ENCODE measurements at regions not wholly inside any gene's neighbourhood (a gene's known extent, or its start where the extent isn't known, plus 50 kb on each side); places are given as distances from the start of the nearest gene placed in this dataset.
A peak's percentile ranks its signal among the peaks of the same experiment; 100 is the strongest.
"Not testable (repeated sequence)": the region's sequence is repeated elsewhere in the genome, so short reads cannot be mapped to it uniquely, and the experiment has no call there.

- DNase-seq (ENCODE audit: low spot score): not testable (repeated sequence)
Measured at GRCh38 chr2:8254214-8254613, 427.6 kb upstream of the ID2 start.

GRCh38 chr2:8254791-8255447 lies 426.9 kb upstream of the ID2 start:
- DNase-seq (ENCODE audit: low spot score): no peak

DNA sequence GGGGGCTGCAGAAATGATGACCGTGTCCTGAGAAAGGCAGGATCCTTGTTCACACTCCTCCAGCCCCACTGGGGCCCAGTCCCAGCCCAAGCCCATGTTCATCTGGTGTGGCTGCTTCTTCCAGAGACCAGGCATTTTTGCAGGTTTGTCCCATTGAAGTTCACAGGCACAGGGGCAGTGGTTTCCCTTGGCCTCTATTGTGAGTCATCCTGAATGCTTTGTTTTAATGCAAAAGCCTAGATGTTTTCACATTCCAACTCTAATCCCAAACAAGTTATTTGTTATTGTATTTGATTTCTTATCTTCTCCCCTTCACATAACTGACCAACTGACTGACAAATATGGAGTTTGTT lies 426.4 kb upstream of the ID2 start:
- peak; percentile 12 for DNase-seq (ENCODE audit: low spot score)

- no peak for DNase-seq (ENCODE audit: low spot score)
Measured at GRCh38 chr2:8256905-8257304, 425.0 kb upstream of the ID2 start.

DNA sequence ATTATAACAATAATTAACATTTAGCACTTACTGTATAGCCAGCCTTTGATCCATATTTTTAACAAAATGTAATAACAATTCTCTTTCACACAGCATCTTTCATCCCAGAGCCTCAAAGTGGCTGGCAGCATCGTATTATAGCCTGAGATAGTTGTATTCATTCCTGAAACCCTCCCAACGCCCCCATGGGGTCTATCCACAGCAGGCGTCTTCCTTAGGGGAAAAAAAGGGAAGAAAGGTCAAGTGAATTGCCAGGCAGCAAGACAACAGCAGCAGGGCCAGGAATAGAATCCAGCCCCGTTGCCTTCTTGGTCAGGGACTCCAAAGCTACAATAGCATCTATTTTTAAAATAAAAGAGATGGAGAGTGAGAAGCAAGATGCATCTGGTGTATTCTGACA lies 424.4 kb upstream of the ID2 start:
- no peak for DNase-seq (ENCODE audit: low spot score)

DNA sequence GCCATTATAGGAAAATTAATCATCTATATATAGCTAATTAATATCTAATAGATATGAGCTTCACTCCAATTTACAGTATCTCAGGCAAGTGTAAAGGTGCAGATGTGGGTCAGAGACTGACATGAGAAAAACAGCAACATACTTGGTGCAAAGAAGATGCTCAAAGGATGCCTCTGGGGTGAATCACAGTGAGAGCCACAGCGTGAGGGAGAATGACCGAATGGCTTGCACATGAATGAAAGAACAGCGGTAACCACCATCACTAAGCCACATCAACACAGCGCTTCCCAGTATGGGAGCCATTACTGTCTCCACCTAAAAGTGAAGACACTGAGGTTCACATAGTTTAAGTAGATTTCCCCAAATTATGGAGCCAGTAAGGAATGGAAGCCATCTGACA lies 423.4 kb upstream of the ID2 start:
- DNase-seq (ENCODE audit: low spot score): peak; percentile 10

DNA sequence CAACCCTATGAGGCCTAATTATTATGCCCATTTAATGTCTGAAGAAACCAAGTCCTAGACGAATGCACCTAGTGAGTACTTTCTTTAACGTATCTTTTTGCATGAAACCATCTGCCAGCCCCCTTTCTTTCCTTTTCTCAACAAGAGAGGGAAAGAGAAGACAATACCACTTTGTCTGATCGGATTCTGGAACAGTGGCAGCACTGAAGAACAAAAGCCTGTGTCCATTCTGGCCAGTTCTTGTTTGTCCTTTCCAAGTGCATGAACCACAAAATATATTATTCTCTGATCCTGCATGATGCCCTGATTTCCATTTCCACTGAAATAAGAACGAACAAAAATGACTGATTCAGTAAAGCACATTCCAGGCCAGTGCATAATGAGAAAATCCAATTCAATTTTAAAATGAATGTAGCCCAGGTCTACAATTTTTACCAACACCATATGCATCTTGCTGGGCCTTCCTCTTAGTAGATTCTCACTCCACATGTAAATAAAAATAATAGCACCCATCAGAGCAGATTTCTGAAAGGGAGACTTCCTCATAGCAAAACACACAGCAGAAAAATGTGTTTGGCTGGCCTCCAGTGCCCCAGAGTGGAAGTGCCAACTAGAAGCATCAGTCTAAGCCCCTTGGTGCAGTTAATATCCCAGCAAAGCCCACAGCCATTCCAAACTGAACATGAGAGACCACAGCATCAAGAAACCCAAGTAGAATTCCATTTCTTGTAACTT lies 422.6 kb upstream of the ID2 start:
- no peak for DNase-seq (ENCODE audit: low spot score)

DNA sequence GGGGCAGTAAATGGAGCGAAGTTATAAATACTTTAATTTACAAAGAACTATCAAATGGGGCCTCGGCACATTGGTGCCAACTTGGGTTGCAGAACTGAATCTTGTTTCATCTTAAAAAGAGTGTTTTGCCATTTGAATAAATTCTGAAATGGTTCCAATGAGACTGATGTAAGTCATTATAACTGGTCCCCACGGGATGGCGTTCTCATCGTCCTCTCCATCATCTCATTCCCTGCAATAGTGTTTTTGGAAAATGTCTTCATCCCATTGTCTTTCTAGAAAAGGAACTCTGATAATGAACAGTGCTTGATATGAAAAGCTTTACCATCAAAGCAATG lies 422.0 kb upstream of the ID2 start:
- no peak for DNase-seq (ENCODE audit: low spot score)

GRCh38 chr2:8260213-8260612 lies 421.6 kb upstream of the ID2 start:
- no peak for DNase-seq (ENCODE audit: low spot score)

GRCh38 chr2:8263901-8264300 lies 418.0 kb upstream of the ID2 start:
- no peak for DNase-seq (ENCODE audit: low spot score)

DNA sequence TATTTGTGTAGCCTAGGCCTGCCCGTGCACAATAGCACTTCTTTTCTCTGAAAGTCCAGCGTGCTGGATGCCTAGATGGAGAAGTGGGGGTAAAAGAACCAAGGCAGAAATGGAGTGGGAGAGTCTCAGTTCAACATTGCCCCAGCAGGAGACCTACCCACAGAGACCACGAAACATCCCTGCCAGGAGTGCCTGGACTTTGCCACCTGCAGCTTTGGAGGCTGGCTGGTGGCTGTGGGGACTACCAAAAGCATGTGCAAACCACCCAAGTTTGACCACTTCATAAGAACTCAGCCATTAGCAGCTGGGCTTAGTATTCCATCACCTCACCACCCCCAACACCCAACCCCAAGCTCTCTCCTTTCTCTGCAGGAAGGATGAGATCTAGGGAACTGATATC lies 416.9 kb upstream of the ID2 start:
- DNase-seq (ENCODE audit: low spot score): no peak

- no peak for DNase-seq (ENCODE audit: low spot score)
Measured at GRCh38 chr2:8265476-8266226, 416.2 kb upstream of the ID2 start.

- DNase-seq (ENCODE audit: low spot score): no peak
Measured at GRCh38 chr2:8266563-8266962, 415.3 kb upstream of the ID2 start.

- no peak for DNase-seq (ENCODE audit: low spot score)
Measured at GRCh38 chr2:8267048-8267447, 414.8 kb upstream of the ID2 start.

GRCh38 chr2:8267721-8268120 lies 414.1 kb upstream of the ID2 start:
- no peak for DNase-seq (ENCODE audit: low spot score)

DNA sequence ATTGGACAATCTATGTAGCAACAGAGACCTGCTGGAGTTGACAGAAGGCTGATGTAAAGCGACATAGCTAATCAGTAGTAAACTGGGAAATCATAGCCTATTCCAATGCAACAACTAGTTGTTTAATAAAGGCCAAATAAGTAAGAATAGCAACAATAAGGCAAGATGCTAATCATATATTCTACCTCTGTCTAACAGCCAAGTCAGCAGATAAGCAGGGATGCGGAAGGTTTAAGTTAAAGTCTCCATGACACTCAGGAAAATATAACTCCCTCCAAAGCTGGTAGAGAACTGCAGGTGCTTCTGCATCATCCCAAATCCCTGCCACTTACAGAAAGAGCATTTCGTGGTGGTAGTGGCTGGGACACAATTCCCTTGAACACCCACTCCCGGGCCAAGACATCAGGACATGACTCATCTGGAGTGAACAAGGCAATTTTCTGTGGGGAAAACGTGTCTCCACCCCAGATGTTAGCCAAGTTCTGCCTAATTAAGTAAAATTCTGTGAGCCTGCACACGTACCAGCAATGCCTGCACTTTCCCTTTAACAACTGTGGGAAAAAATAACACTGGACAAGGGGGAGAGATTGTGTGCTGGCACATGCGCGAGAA lies 413.6 kb upstream of the ID2 start:
- peak; percentile 3 for DNase-seq (ENCODE audit: low spot score)

- no peak for DNase-seq (ENCODE audit: low spot score)
Measured at GRCh38 chr2:8270699-8271098, 411.2 kb upstream of the ID2 start.

DNA sequence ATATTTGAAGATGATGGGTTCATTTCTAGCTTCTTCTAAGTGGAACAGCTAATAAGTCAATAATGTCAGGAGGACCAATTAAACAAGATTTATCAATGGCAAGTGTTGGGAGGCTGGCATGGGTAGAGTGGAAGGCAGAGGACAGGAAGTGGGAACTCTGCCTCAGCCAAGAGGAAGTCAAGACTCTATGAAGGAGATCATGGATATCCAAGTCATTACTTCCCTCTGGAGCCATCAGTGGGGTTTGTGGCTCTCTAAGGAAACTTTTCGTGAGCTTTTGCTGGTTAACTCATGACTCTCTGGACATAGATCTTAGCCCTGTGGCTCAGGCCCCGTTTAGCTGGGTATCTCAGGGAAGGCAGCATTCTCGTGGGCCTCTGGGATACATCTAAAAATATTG lies 410.4 kb upstream of the ID2 start:
- DNase-seq (ENCODE audit: low spot score): no peak

DNA sequence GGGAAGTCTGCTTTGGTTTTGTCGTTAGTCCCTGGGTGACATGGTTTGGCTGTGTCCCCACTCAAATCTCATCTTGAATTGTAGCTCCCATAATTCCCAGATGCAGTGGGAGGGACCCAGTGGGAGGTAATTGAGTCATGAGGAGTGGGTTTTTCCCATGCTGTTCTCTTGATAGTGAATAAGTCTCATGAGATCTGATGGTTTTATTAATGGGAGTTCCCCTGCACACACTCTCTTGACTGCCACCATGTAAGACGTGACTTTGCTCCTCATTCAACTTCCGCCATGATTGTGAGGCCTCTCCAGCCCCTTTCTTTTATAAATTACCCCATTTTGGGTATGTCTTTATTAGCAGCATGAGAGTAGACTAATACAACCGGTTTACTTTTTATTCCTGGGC lies 405.8 kb upstream of the ID2 start:
- no peak for DNase-seq (ENCODE audit: low spot score)

DNA sequence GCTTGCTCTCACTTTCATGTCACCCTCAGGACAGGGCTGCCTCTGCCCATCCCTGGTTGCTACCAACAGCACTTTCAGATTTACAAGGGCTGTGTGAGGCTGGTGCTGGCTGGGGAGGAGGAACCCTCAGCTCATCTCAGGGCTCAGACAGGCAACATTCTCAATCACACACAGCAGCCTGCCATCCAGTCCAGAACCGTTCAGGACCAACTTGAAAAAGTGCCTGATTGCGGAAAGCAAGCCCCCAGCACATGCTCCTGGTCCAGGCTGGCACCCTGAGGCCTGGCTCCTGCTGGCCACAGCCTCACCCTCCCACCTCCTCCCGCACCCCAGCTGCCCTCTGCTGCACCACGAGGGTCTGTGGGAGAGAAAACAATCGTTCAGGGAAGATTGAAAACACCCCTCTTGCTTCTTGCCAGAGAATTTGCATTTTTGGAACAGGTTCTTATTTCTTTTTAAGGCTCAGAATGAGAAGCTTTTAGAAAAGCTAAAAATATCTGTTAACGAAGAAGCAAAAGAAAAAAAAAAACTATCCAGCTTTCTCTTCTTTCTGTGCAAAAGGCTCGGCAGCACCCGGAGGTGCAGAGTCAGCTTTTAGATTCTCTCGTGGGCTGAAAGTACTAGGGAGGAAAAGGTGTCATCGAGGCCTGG lies 403.8 kb upstream of the ID2 start:
- no peak for DNase-seq (ENCODE audit: low spot score)

DNA sequence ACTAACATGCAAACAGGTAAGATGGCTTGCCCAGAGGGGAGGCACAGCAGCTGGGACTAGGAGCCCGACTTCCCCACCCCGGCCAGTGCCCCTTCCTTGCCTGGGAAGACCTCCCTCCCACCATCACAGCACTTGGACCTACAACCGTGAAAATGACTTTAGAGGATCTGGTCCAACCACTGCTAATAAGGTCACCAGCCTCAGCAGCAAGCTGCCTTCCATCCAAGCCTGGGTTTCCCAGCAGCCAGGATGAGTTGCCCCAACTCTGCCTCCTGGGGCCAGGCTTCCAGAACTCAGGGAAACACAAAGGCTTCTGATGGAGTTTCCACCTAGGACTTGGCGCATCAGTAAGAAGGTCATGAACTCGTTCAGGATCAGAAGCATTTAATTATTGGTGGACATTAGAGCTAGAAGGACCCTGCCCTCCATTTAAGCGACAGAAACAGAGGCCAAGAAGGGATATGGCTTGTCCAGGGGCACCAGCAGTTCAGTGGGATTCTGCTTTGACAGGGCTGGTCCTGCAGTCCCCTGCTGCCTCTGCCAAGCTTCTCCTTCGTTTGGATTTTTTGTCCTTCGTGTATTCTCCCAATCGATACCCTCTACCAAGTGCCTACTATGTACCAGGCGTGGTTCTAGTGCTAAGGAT lies 403.0 kb upstream of the ID2 start:
- no peak for DNase-seq (ENCODE audit: low spot score)

DNA sequence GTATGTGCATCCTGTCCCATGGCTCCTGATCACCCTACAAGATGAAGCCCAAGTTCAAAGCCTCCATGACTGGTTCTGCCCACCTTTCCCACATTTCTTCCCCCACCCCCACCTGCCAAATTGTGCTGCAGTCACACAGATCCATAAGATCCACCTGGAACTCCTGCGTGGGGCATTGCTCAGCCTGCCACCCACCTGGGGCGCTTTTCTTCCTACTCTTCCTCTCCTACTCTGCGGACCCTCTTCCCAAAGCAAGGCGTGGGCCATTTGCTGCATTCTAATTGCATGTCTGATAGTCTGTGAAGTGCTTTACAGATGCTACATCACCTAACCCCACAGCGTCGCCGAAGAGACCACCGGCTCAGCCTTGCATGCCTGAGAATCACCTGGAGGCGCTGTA lies 402.4 kb upstream of the ID2 start:
- no peak for DNase-seq (ENCODE audit: low spot score)
